Uterus (tissue), 2 donors: ENCODE measurements at regions not wholly inside any gene's neighbourhood (a gene's known extent, or its start where the extent isn't known, plus 50 kb on each side); places are given as distances from the start of the nearest gene placed in this dataset.

Experiments
- CTCF ChIP-seq, 4 experiments: fragments of 200-600 bp in 2 of 4; fragments of 450-650 bp in 2 of 4; sonication (generic) in 2 of 4; IDR thresholded peaks; one replicate each; pipeline ENCODE4 v1.5.1; 2016 to 2019; ENCODE audit warnings: antibody characterized with exemption in 4 of 4, mild to moderate bottlenecking in 2 of 4, moderate library complexity in 1 of 4
- POLR2A ChIP-seq, 2 donors: fragments of 450-650 bp; IDR thresholded peaks; one replicate each; pipeline ENCODE4 v1.6.1; 2016; ENCODE audit warnings: antibody characterized with exemption in 2 of 2, mild to moderate bottlenecking in 1 of 2, moderate library complexity in 1 of 2

- TF ChIP-seq CTCF (IDR thresholded peaks at IDR 0.05) (no peak), POLR2A (IDR thresholded peaks at IDR 0.05) (no peak)
These were observed 143.6 kb downstream of the COPRS start for GRCh38 chr17:31715446-31715845.
